Astrocyte (in vitro differentiated cells and primary cell): ENCODE measurements at regions not wholly inside any gene's neighbourhood (a gene's known extent, or its start where the extent isn't known, plus 50 kb on each side); places are given as distances from the start of the nearest gene placed in this dataset.
"Not testable (repeated sequence)": the region's sequence is repeated elsewhere in the genome, so short reads cannot be mapped to it uniquely, and the experiment has no call there.

Source experiments
- DNase-seq: peaks from one replicate; pipeline ENCODE4 v3.0.0-alpha.2; 2010; ENCODE audit warnings: low read depth
- FAIRE-seq: peaks from 2 replicates; lab custom pipeline; 2011; peaks lifted over from hg19 to GRCh38; lab: Jason Lieb, UNC
- H2AFZ ChIP-seq: 2 replicates; pipeline ENCODE4 v1.6.0; 2012; ENCODE audit warnings: low read depth, low read length, inconsistent platforms
- H3K27ac ChIP-seq: 2 replicates; pipeline ENCODE4 v1.5.1; 2011; ENCODE audit warnings: low read depth, low read length, inconsistent platforms
- H3K27me3 ChIP-seq: 2 replicates; pipeline ENCODE4 v1.6.0; 2011; ENCODE audit warnings: low read length, inconsistent platforms; ENCODE audit not compliant: insufficient read depth
- H3K36me3 ChIP-seq: 2 replicates; pipeline ENCODE4 v1.5.1; 2011; ENCODE audit warnings: low read length, inconsistent platforms; ENCODE audit not compliant: insufficient read depth
- H3K4me1 ChIP-seq: 2 replicates; pipeline ENCODE4 v1.5.1; 2011; ENCODE audit warnings: low read length, inconsistent platforms; ENCODE audit not compliant: insufficient read depth
- H3K4me2 ChIP-seq: 2 replicates; pipeline ENCODE4 v1.6.0; 2012; ENCODE audit warnings: low read length, inconsistent platforms
- H3K4me3 ChIP-seq: 2 replicates; pipeline ENCODE4 v1.5.1; 2011; ENCODE audit warnings: low read depth, mild to moderate bottlenecking, low read length, inconsistent platforms; ENCODE audit not compliant: insufficient read depth
- H3K79me2 ChIP-seq: 2 replicates; pipeline ENCODE4 v1.6.0; 2012; ENCODE audit warnings: mild to moderate bottlenecking, low read length, inconsistent platforms; ENCODE audit not compliant: insufficient read depth
- H3K9ac ChIP-seq: 2 replicates; pipeline ENCODE4 v1.6.0; 2012; ENCODE audit warnings: mild to moderate bottlenecking, low read length, inconsistent platforms
- H3K9me3 ChIP-seq: 2 replicates; pipeline ENCODE4 v1.5.1; 2012; ENCODE audit warnings: low read depth, mild to moderate bottlenecking, low read length, inconsistent platforms; ENCODE audit not compliant: insufficient read depth
- H4K20me1 ChIP-seq: 2 replicates; pipeline ENCODE4 v1.6.0; 2012; ENCODE audit warnings: low read length, inconsistent platforms; ENCODE audit not compliant: insufficient read depth
- H3K27ac Mint-ChIP-seq: one replicate; pipeline ENCODE4 v1.8.0; 2021; ENCODE audit warnings: mild to moderate bottlenecking, mixed read lengths; ENCODE audit not compliant: unreplicated experiment
- H3K27me3 Mint-ChIP-seq: one replicate; pipeline ENCODE4 v1.8.0; 2021; ENCODE audit warnings: low read depth, mixed read lengths; ENCODE audit not compliant: unreplicated experiment
- H3K36me3 Mint-ChIP-seq: one replicate; pipeline ENCODE4 v1.8.0; 2021; ENCODE audit warnings: low read depth, mixed read lengths; ENCODE audit not compliant: unreplicated experiment
- H3K4me1 Mint-ChIP-seq: one replicate; pipeline ENCODE4 v1.8.0; 2021; ENCODE audit warnings: low read depth, mixed read lengths; ENCODE audit not compliant: unreplicated experiment
- H3K4me3 Mint-ChIP-seq: one replicate; pipeline ENCODE4 v1.8.0; 2021; ENCODE audit warnings: mild to moderate bottlenecking, moderate library complexity, mixed read lengths; ENCODE audit not compliant: unreplicated experiment
- H3K9me3 Mint-ChIP-seq: one replicate; pipeline ENCODE4 v1.8.0; 2021; ENCODE audit warnings: mild to moderate bottlenecking, mixed read lengths; ENCODE audit not compliant: unreplicated experiment
- EZH2 ChIP-seq: IDR thresholded peaks from 2 replicates; pipeline ENCODE4 v1.6.1; 2012; ENCODE audit warnings: mild to moderate bottlenecking, low read length, inconsistent platforms; ENCODE audit not compliant: insufficient read depth
- TF ChIP-seq, protein P1 (sequence below): IDR thresholded peaks from 2 replicates; pipeline ENCODE4 v1.5.1; 2011; ENCODE audit warnings: low read depth, mild to moderate bottlenecking, inconsistent platforms, low read length, moderate library complexity; ENCODE audit not compliant: insufficient read depth

DNA sequence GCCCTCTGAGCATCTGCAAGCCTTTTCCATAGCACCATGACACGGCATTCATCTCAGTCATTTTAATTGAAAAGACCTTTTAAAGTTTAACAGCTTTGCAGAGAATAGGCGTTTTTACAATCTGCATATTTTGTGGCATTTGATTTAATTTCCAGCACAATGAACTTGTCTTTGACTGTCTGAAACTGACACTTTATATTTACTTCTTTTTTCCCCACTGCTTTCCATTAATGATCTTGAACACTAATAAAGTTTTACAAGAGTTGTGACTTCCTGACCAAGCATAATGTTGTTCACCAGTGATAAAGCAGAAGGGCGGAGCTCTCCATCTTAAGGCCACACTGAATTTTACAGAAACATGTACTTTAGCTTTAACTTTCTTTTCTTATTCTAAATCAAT, 548.7 kb downstream of the FAM181B start:
- Mint-ChIP-seq H3K36me3 (no peaks in the 10 kb centered on the region), H3K4me3 (no peak overlapping the region), H3K27ac (no peak overlapping the region), H3K27me3 (no peaks in the 10 kb centered on the region), H3K4me1 (no peaks in the 10 kb centered on the region), H3K9me3 (no peaks in the 10 kb centered on the region)
- no peak for FAIRE-seq
- no peak overlapping the region for H3K27ac ChIP-seq
- no peaks in the 10 kb centered on the region for H4K20me1 ChIP-seq
- no peak overlapping the region for H3K4me2 ChIP-seq
- no peaks in the 10 kb centered on the region for H3K27me3 ChIP-seq
- H2AFZ ChIP-seq = no peak overlapping the region
- no peak overlapping the region for H3K9ac ChIP-seq
- H3K79me2 ChIP-seq = no peaks in the 10 kb centered on the region
- no peak overlapping the region for H3K4me3 ChIP-seq
- no peaks in the 10 kb centered on the region for H3K36me3 ChIP-seq
- no peaks in the 10 kb centered on the region for H3K9me3 ChIP-seq
- DNase-seq = no peak
- TF ChIP-seq EZH2 = no peak
- TF ChIP-seq, protein P1, sequence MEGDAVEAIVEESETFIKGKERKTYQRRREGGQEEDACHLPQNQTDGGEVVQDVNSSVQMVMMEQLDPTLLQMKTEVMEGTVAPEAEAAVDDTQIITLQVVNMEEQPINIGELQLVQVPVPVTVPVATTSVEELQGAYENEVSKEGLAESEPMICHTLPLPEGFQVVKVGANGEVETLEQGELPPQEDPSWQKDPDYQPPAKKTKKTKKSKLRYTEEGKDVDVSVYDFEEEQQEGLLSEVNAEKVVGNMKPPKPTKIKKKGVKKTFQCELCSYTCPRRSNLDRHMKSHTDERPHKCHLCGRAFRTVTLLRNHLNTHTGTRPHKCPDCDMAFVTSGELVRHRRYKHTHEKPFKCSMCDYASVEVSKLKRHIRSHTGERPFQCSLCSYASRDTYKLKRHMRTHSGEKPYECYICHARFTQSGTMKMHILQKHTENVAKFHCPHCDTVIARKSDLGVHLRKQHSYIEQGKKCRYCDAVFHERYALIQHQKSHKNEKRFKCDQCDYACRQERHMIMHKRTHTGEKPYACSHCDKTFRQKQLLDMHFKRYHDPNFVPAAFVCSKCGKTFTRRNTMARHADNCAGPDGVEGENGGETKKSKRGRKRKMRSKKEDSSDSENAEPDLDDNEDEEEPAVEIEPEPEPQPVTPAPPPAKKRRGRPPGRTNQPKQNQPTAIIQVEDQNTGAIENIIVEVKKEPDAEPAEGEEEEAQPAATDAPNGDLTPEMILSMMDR = no peak
- no peaks in the 10 kb centered on the region for H3K4me1 ChIP-seq

DNA sequence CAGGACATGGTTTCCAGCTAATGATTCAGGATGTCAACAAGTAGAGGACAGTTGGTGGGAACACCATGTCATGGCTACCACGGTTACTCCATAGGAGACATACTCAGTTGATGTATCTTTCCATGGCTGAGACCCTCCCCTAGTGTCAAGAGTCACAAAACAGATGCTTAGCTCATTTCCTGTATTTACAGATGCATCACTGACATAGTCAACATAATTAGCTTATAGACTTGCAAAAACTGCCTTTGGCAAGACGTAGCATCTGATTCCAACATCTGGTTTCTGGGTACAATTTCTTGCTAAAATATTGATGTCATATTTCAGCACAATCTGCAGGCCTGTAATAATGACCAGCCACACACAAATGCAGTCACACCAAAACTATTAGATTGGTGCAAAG, 550.3 kb downstream of the FAM181B start:
- H3K27ac Mint-ChIP-seq = no peak overlapping the region
- H3K27me3 Mint-ChIP-seq = no peaks in the 10 kb centered on the region
- FAIRE-seq (no peak), DNase-seq (no peak)
- H3K4me3 Mint-ChIP-seq = no peak overlapping the region
- H3K9me3 Mint-ChIP-seq = no peaks in the 10 kb centered on the region
- H3K79me2 ChIP-seq = no peaks in the 10 kb centered on the region
- no peaks in the 10 kb centered on the region for H3K4me1 Mint-ChIP-seq
- no peaks in the 10 kb centered on the region for H3K4me1 ChIP-seq
- H3K9me3 ChIP-seq = no peaks in the 10 kb centered on the region
- H3K36me3 Mint-ChIP-seq = no peaks in the 10 kb centered on the region
- no peaks in the 10 kb centered on the region for H3K36me3 ChIP-seq
- no peak overlapping the region for H3K27ac ChIP-seq
- TF ChIP-seq, protein P1 = no peak
- no peak for TF ChIP-seq EZH2
- H3K9ac ChIP-seq = no peak overlapping the region
- no peak overlapping the region for H3K4me3 ChIP-seq
- H3K4me2 ChIP-seq = no peak overlapping the region
- no peak overlapping the region for H2AFZ ChIP-seq
- H4K20me1 ChIP-seq = no peaks in the 10 kb centered on the region
- H3K27me3 ChIP-seq = no peaks in the 10 kb centered on the region

GRCh38 chr11:82182697-82183096, 551.0 kb downstream of the FAM181B start:
- not testable (repeated sequence) for H3K9me3 Mint-ChIP-seq, DNase-seq, H3K79me2 ChIP-seq, H3K36me3 Mint-ChIP-seq, H3K9ac ChIP-seq, H3K9me3 ChIP-seq, H3K36me3 ChIP-seq, H3K4me1 ChIP-seq, H3K27me3 Mint-ChIP-seq, H3K27ac ChIP-seq, H3K4me3 Mint-ChIP-seq, H3K27me3 ChIP-seq, H3K4me3 ChIP-seq, H4K20me1 ChIP-seq, H3K27ac Mint-ChIP-seq, H2AFZ ChIP-seq, FAIRE-seq, H3K4me1 Mint-ChIP-seq, H3K4me2 ChIP-seq

DNA sequence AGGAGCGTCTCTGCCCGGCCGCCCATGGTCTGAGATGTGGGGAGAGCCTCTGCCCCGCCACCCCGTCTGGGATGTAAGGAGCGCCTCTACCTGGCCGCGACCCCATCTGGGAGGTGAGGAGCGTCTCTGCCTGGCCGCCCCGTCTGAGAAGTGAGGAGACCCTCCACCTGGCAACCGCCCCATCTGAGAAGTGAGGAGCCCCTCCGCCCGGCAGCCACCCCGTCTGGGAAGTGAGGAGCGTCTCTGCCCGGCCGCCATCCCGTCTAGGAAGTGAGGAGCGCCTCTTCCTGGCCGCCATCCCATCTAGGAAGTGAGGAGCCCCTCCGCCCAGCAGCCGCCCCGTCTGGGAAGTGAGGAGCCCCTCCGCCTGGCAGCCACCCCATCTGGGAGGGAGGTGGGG, 551.9 kb downstream of the FAM181B start:
- not testable (repeated sequence) for H3K27me3 Mint-ChIP-seq, H3K9ac ChIP-seq, H3K27me3 ChIP-seq, H3K79me2 ChIP-seq, H3K27ac ChIP-seq, H3K9me3 Mint-ChIP-seq, FAIRE-seq, DNase-seq, H4K20me1 ChIP-seq, H3K36me3 ChIP-seq, H2AFZ ChIP-seq, H3K4me3 Mint-ChIP-seq, H3K4me1 ChIP-seq, H3K27ac Mint-ChIP-seq, H3K9me3 ChIP-seq, H3K4me3 ChIP-seq, H3K36me3 Mint-ChIP-seq, H3K4me1 Mint-ChIP-seq, H3K4me2 ChIP-seq
